AG04449 (cell line): ENCODE measurements at regions not wholly inside any gene's neighbourhood (a gene's known extent, or its start where the extent isn't known, plus 50 kb on each side); places are given as distances from the start of the nearest gene placed in this dataset.

ENCODE experiments used
- CTCF ChIA-PET: fragments of 350-600 bp; formaldehyde crosslinking; extraction: SDS; loops from one replicate; lab custom pipeline; 2021; ENCODE audit warnings: antibody characterized with exemption; lab: Yijun Ruan, JAX
- POLR2A ChIA-PET: fragments of 400-600, 350-600 bp; formaldehyde crosslinking; extraction: SDS; loops from one replicate; lab custom pipeline; 2020; ENCODE audit warnings: antibody characterized with exemption, inconsistent platforms; lab: Yijun Ruan, JAX
- DNase-seq: peaks from one replicate; pipeline ENCODE4 v3.0.0-alpha.2; 2010; ENCODE audit warnings: low read depth, low spot score
- H3K4me3 ChIP-seq: 2 replicates; pipeline ENCODE4 v1.5.1; 2011; ENCODE audit warnings: low read depth, mild to moderate bottlenecking, control low read depth, low read length
- CTCF ChIP-seq: IDR thresholded peaks from one replicate; pipeline ENCODE4 v1.5.1; 2011; ENCODE audit warnings: mild to moderate bottlenecking, moderate library complexity, low read length, control low read depth, inconsistent platforms; ENCODE audit not compliant: insufficient read depth; ENCODE audit errors: missing control alignments

- ChIA-PET CTCF (no interaction called here), POLR2A (no interaction called here)
- no peak for DNase-seq
- no peak overlapping the region for H3K4me3 ChIP-seq
- TF ChIP-seq CTCF = no peak
Measured at GRCh38 chr14:26867171-26867757, 269.4 kb upstream of the NOVA1 start.

DNA sequence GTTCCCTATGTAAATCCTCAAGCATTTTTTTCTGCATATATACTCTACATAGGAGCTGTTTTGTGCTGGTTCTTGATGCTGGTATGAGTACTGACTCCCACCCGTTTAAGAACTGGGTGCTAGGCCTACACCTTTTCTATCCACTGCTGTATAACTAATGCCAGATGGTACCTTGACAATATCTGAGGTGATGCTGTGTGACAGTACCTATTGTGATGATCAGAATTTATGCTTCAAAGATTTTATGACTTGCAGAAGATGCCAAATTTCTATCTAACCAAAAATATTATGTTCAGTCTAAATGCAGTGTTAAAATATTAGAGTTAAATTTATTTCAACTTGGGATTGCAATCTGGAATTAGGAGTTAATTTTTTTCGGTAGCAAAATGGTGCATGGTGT, 272.3 kb upstream of the NOVA1 start:
- POLR2A ChIA-PET = no interaction called here
- no peak for DNase-seq
- TF ChIP-seq CTCF = no peak
- CTCF ChIA-PET = no interaction called here
- H3K4me3 ChIP-seq = no peak overlapping the region

DNA sequence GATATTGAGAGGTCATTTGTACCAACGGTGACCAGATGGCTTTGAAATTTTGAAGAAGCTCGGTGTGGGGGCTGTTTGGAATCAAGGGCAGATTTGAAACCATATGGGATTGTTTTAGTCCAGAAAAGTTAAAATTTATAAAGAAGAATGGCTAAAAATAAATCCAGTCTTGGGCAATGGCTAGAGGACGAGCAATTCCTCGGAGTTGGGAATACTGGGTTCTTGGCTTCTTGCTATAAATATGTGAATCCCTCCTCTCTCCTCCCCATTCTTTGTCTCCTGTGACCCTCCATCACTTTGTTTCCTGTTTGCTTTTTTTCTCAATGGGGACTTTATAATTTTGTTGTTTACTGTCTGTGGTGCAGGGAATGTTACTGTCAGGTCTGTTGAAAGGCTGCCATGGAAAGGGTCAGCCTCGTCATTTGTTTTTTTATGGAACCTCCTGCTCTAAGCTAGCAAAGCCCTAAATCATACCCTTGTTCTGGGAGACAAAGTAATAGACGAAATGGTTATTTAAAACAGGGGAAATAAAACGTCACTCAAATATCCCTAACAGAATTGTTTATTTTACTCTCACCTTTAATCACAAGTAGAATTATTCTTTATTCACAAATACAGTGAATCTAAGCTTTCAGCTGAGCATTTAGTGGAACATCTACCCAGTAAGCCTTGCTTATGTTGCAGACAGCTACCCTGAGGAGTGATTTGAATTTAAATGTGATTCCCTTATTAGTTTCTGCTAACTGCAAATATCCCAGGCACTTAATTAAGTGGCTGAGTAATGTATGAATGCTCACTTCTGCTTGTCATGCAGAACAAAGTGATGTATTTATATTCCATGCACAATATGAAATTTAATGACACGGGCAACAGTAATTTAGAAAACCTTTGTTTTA, 273.1 kb upstream of the NOVA1 start:
- no peak for DNase-seq
- POLR2A ChIA-PET = no interaction called here
- no peak for TF ChIP-seq CTCF
- CTCF ChIA-PET = no interaction called here
- H3K4me3 ChIP-seq = no peak overlapping the region

DNA sequence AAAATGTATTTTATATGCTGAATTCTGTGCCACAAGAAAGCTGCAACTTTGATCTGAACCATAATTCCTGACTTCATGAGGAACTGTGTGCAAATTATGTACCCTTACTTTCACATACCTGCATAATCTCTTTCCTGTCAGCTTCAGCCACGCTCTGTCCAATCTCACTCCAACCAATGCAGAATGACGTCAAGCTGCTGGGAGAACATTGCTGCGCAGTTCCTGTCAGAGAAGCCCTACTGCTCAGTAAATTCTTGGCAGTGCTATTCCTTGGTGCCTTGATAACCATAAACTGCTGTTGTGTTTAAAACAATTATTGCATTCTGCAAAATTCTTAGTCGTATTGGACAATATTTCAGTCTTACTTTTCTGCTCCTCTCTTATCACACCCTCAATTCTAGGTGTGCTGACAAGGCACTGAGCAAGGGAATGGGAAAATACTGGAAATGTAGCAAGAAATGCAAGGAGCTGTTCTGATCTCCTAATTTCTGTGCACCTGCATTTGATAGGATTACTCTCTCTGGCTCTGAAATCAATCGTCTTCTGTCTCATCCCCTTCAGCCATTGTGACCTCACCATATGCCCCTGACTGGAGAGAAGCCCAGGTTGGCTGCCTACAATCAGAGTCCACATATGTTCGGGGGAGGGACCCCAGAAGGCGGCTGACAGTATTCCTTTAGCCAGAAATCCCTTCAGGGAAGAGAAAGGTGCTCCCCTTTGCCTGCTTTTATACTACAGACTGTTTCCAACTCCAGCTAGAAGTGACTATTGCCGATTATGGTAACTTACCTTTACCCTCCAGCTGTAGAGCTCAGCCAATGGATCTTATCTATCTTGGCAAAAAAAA, 274.9 kb upstream of the NOVA1 start:
- CTCF ChIA-PET = no interaction called here
- DNase-seq = no peak
- TF ChIP-seq CTCF = no peak
- POLR2A ChIA-PET = no interaction called here
- no peak overlapping the region for H3K4me3 ChIP-seq

DNA sequence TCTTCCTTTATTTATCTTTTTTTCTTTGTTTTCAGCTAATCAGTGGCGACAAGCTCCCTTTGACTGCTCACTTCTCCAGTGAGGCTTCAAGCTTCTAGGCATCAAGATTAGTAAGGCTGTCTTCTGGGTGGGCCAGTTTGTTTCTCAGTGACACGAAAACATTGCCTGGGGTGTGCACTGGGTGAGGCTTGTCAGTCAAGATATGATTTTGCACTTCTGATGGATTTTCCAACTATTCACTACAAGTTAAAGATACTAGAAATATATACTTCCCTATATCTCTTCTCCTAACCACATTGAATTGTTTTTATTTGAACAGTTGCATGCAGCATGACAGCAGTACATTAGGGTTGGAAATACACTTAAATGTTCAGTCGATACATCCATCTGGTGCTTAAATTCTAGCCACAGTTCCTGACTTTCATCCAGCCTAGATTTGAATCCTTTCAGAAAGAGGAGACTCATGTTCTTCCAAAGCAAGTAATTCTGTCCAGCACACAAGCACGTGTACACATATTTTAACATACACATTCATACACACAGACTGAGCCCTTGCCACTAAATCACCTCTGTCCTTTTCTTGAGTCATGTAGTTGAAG, 275.6 kb upstream of the NOVA1 start:
- TF ChIP-seq CTCF = no peak
- no peak overlapping the region for H3K4me3 ChIP-seq
- ChIA-PET POLR2A (no interaction called here), CTCF (no interaction called here)
- no peak for DNase-seq
